ENCODE measurements at regions not wholly inside any gene's neighbourhood (a gene's known extent, or its start where the extent isn't known, plus 50 kb on each side); places are given as distances from the start of the nearest gene placed in this dataset.

DNA sequence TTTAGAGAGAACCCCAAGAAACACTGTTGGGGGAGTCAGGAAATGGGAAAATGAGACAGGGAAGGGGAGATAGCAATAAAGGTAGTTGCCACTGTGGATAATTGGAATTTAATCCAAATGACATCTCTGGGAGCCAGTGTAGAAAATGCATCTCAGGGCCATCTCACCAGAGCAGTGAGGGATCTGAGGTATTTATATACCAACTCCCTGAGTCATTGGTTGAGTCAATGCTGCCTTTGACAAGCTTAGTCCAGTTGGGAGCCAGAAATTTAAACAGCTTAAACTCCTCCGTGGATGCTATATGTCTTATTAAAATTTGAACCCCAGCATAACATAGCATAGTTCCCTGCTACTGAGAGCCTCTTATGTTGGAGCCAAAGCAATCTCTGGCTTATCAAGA lies 140.3 kb downstream of the SLC30A10 start:
- Histone ChIP-seq H3K79me2 (ENCODE audit: low read length) (no peaks in the 10 kb centered on the region), H3K27ac (ENCODE audit: low read length) (no peak overlapping the region), H2AFZ (ENCODE audit: low read length) (no peak overlapping the region), H3K9me2 (replicated peaks; ENCODE audit: low read length) (no peaks in the 10 kb centered on the region), H3K4me2 (ENCODE audit: low read length) (no peak overlapping the region), H3K36me3 (ENCODE audit: low read depth, low read length) (no peaks in the 10 kb centered on the region), H3K27me3 (ENCODE audit: low read length) (no peaks in the 10 kb centered on the region), H3F3A (ENCODE audit: low read length, unreplicated experiment) (no peaks in the 10 kb centered on the region), H3K9ac (ENCODE audit: low read length) (no peak overlapping the region), H4K20me1 (ENCODE audit: low read length) (no peaks in the 10 kb centered on the region), H3K9me3 (ENCODE audit: low read length) (no peaks in the 10 kb centered on the region), H3K4me3 (ENCODE audit: low read length) (no peak overlapping the region), H3K4me1 (ENCODE audit: insufficient read depth, low read length) (peaks cover 21% of the 10 kb centered on the region)
- ChIA-PET CTCF (no interaction called here), POLR2A (ENCODE audit: unreplicated experiment) (no interaction called here)
- BruUV-seq (replicated peaks): no TSS peak
- intact Hi-C loops (cut with micrococcal nuclease): no loop called here
- DNase-seq (peak; percentile 43), ATAC-seq (no peak)
- no peak for TF ChIP-seq EZH2phosphoT487 (IDR thresholded peaks at IDR 0.05; ENCODE audit: borderline replicate concordance, low read length)
- TF ChIP-seq, protein P1, sequence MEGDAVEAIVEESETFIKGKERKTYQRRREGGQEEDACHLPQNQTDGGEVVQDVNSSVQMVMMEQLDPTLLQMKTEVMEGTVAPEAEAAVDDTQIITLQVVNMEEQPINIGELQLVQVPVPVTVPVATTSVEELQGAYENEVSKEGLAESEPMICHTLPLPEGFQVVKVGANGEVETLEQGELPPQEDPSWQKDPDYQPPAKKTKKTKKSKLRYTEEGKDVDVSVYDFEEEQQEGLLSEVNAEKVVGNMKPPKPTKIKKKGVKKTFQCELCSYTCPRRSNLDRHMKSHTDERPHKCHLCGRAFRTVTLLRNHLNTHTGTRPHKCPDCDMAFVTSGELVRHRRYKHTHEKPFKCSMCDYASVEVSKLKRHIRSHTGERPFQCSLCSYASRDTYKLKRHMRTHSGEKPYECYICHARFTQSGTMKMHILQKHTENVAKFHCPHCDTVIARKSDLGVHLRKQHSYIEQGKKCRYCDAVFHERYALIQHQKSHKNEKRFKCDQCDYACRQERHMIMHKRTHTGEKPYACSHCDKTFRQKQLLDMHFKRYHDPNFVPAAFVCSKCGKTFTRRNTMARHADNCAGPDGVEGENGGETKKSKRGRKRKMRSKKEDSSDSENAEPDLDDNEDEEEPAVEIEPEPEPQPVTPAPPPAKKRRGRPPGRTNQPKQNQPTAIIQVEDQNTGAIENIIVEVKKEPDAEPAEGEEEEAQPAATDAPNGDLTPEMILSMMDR (conservative IDR thresholded peaks at IDR 0.05; ENCODE audit: low read depth, low read length): no peak
- TF ChIP-seq EZH2 (IDR thresholded peaks at IDR 0.05; ENCODE audit: low read length, unreplicated experiment): no peak

DNA sequence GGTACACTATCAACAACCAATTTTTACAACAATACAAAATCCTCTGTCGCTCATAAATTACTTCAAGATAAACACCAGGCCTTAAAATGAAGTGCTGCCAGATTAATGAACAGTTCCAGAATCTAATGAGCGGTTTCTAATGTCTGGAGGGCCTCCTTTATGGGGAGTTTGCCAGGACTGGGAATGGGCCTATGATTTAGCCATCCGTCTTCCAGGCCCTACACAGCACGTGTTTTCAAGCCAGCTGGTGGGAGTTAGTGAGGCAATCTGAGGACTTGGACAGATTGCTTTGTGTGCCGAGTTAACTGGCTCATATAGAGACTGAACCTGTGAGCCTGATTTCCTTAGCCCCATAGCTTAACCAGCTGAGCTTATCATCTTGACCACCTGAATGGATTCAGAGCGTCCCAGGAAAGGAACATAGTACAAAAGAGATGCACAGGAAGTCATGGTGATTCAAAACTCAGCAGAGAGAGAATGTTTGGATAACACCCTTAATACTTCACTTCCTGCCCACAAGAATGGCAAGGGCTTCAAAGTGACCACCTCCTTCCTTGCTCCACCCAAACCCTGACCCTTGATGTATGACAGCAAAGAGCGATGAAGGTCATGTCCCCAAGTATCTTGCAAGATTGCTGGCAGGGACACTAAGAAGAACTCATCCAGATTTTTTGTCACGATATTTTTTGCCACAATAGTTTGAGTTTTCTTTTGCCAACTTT lies 143.5 kb downstream of the SLC30A10 start:
- H2AFZ ChIP-seq (ENCODE audit: low read length): no peak overlapping the region
- DNase-seq (no peak), ATAC-seq (peak; percentile 13; the same call in 1 of the 2 replicates)
- ChIA-PET POLR2A (ENCODE audit: unreplicated experiment) (no interaction called here), CTCF (no interaction called here)
- intact Hi-C loops (cut with micrococcal nuclease): no loop called here
- H3K4me2 ChIP-seq (ENCODE audit: low read length): no peak overlapping the region
- H3K79me2 ChIP-seq (ENCODE audit: low read length): no peaks in the 10 kb centered on the region
- no TSS peak for BruUV-seq (replicated peaks)
- H3K4me3 ChIP-seq (ENCODE audit: low read length): no peak overlapping the region
- no peaks in the 10 kb centered on the region for H3K27me3 ChIP-seq (ENCODE audit: low read length)
- no peaks in the 10 kb centered on the region for H4K20me1 ChIP-seq (ENCODE audit: low read length)
- peaks cover 5% of the 10 kb centered on the region; the same call in 1 of the 2 replicates for H3K4me1 ChIP-seq (ENCODE audit: insufficient read depth, low read length)
- no peak overlapping the region for H3K27ac ChIP-seq (ENCODE audit: low read length)
- H3K36me3 ChIP-seq (ENCODE audit: low read depth, low read length): no peaks in the 10 kb centered on the region
- TF ChIP-seq EZH2 (IDR thresholded peaks at IDR 0.05; ENCODE audit: low read length, unreplicated experiment): no peak
- no peak for TF ChIP-seq EZH2phosphoT487 (IDR thresholded peaks at IDR 0.05; ENCODE audit: borderline replicate concordance, low read length)
- TF ChIP-seq, protein P1 (conservative IDR thresholded peaks at IDR 0.05; ENCODE audit: low read depth, low read length): no peak
- H3K9me3 ChIP-seq (ENCODE audit: low read length): no peaks in the 10 kb centered on the region
- no peaks in the 10 kb centered on the region for H3F3A ChIP-seq (ENCODE audit: low read length, unreplicated experiment)
- no peak overlapping the region for H3K9ac ChIP-seq (ENCODE audit: low read length)
- no peaks in the 10 kb centered on the region for H3K9me2 ChIP-seq (replicated peaks; ENCODE audit: low read length)

DNA sequence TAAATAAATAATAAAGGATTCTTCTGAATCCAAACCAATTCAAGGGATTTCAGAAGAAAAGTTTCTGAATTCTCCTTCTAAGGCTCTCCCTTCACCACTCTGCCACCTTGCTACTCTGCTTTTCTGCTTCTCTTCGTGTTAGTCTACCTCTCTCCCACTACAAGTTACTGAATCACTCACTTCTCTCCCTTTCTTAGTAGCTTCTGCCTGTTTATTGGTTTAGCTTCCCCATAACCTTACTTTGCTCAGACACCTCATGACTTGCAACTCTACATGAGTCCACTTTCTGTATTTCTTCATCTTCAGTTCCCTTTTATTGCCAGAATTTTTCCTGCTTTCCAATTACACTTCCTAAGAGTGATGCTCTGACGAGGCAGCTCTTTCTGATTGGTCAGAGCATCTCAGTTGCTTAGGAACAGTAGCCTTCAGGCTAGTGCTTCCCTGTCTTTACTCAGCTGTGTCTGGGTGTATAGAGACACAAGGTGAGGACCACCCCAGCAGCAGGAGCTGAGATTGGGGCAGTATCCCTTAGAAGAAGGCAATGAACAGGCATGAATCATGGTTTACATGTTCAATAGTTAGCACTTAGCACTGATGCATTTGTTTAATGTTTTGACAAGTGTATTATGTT lies 144.6 kb downstream of the SLC30A10 start:
- ChIA-PET POLR2A (ENCODE audit: unreplicated experiment) (no interaction called here), CTCF (no interaction called here)
- DNase-seq (no peak), ATAC-seq (no peak)
- Histone ChIP-seq H3K27ac (ENCODE audit: low read length) (no peak overlapping the region), H3K4me1 (ENCODE audit: insufficient read depth, low read length) (peaks cover 5% of the 10 kb centered on the region; the same call in 1 of the 2 replicates), H4K20me1 (ENCODE audit: low read length) (no peaks in the 10 kb centered on the region), H3K4me3 (ENCODE audit: low read length) (no peak overlapping the region), H3K4me2 (ENCODE audit: low read length) (no peak overlapping the region), H3K79me2 (ENCODE audit: low read length) (no peaks in the 10 kb centered on the region), H3K9me2 (replicated peaks; ENCODE audit: low read length) (no peaks in the 10 kb centered on the region), H3K9ac (ENCODE audit: low read length) (no peak overlapping the region), H3F3A (ENCODE audit: low read length, unreplicated experiment) (no peaks in the 10 kb centered on the region), H3K9me3 (ENCODE audit: low read length) (no peaks in the 10 kb centered on the region), H3K27me3 (ENCODE audit: low read length) (no peaks in the 10 kb centered on the region), H2AFZ (ENCODE audit: low read length) (no peak overlapping the region), H3K36me3 (ENCODE audit: low read depth, low read length) (no peaks in the 10 kb centered on the region)
- BruUV-seq (replicated peaks): no TSS peak
- intact Hi-C loops (cut with micrococcal nuclease): no loop called here
- TF ChIP-seq, protein P1 (conservative IDR thresholded peaks at IDR 0.05; ENCODE audit: low read depth, low read length): no peak
- TF ChIP-seq EZH2 (IDR thresholded peaks at IDR 0.05; ENCODE audit: low read length, unreplicated experiment): no peak
- no peak for TF ChIP-seq EZH2phosphoT487 (IDR thresholded peaks at IDR 0.05; ENCODE audit: borderline replicate concordance, low read length)

Data from PC-3 (cell line).